DMS114 treated with DMSO at 0.1 percent for 48 hours (cell line): ENCODE measurements at regions not wholly inside any gene's neighbourhood (a gene's known extent, or its start where the extent isn't known, plus 50 kb on each side); places are given as distances from the start of the nearest gene placed in this dataset.

Experiments used
- DNase-seq: peaks from one replicate; lab custom pipeline; 2025; ENCODE audit not compliant: unreplicated experiment; lab: John Stamatoyannopoulos, UW

- no peak for DNase-seq
These were observed 76.0 kb upstream of the WNT7B start for GRCh38 chr22:46052801-46053562.

GRCh38 chr22:46053563-46054090, 76.7 kb upstream of the WNT7B start:
- no peak for DNase-seq

GRCh38 chr22:46054091-46055073, 77.4 kb upstream of the WNT7B start:
- peak; percentile 12 for DNase-seq

- no peak for DNase-seq
These were observed 78.4 kb upstream of the WNT7B start for GRCh38 chr22:46055181-46055875.

GRCh38 chr22:46055911-46056545, 79.1 kb upstream of the WNT7B start:
- DNase-seq, result no peak

GRCh38 chr22:46056546-46057245, 79.7 kb upstream of the WNT7B start:
- DNase-seq, result no peak

- peak; percentile 47 for DNase-seq
These were observed 80.5 kb upstream of the WNT7B start for GRCh38 chr22:46057246-46058090.

- no peak for DNase-seq
These were observed 81.1 kb upstream of the WNT7B start for GRCh38 chr22:46058091-46058420.

- no peak for DNase-seq
These were observed 81.9 kb upstream of the WNT7B start for GRCh38 chr22:46058591-46059519.

GRCh38 chr22:46060292-46061123, 83.5 kb upstream of the WNT7B start:
- no peak for DNase-seq

- DNase-seq, result no peak
These were observed 84.2 kb upstream of the WNT7B start for GRCh38 chr22:46061124-46061500.

GRCh38 chr22:46061501-46062231, 84.7 kb upstream of the WNT7B start:
- no peak for DNase-seq

GRCh38 chr22:46062232-46062615, 85.3 kb upstream of the WNT7B start:
- no peak for DNase-seq

- no peak for DNase-seq
These were observed 86.1 kb upstream of the WNT7B start for GRCh38 chr22:46062971-46063631.

- DNase-seq, result no peak
These were observed 86.5 kb upstream of the PPARA start for GRCh38 chr22:46063846-46064227.

GRCh38 chr22:46064228-46064965, 85.9 kb upstream of the PPARA start:
- DNase-seq, result no peak
